Karpas-422 (cell line): ENCODE measurements at regions not wholly inside any gene's neighbourhood (a gene's known extent, or its start where the extent isn't known, plus 50 kb on each side); places are given as distances from the start of the nearest gene placed in this dataset.

Source experiments
- DNase-seq: peaks from one replicate; pipeline ENCODE4 v3.0.0-alpha.2; 2015
- H2AFZ ChIP-seq: fragments of 200-600 bp; sonication (generic); 2 replicates; pipeline ENCODE4 v1.6.1; 2014; ENCODE audit warnings: antibody characterized with exemption, low read length, mixed read lengths
- H3K27ac ChIP-seq: fragments of 200-600 bp; sonication (generic); 2 replicates; pipeline ENCODE4 v1.5.1; 2014; ENCODE audit warnings: mild to moderate bottlenecking, low read length, moderate library complexity
- H3K27me3 ChIP-seq: fragments of 200-600 bp; sonication (generic); 2 replicates; pipeline ENCODE4 v1.6.1; 2014; ENCODE audit warnings: low read length, mixed read lengths
- H3K36me3 ChIP-seq: fragments of 200-600 bp; sonication (generic); 2 replicates; pipeline ENCODE4 v1.6.1; 2014; ENCODE audit warnings: low read length, mixed read lengths; ENCODE audit not compliant: insufficient read depth
- H3K4me1 ChIP-seq: fragments of 200-600 bp; sonication (generic); 2 replicates; pipeline ENCODE4 v1.6.1; 2014; ENCODE audit warnings: mild to moderate bottlenecking, low read length, mixed read lengths
- H3K4me2 ChIP-seq: fragments of 200-600 bp; sonication (generic); 2 replicates; pipeline ENCODE4 v1.6.1; 2014; ENCODE audit warnings: low read length, low read depth, mild to moderate bottlenecking; ENCODE audit not compliant: poor library complexity, severe bottlenecking
- H3K4me3 ChIP-seq: fragments of 200-600 bp; sonication (generic); 2 replicates; pipeline ENCODE4 v1.5.1; 2014; ENCODE audit warnings: mild to moderate bottlenecking, antibody characterized with exemption, low read length, mixed read lengths
- H3K79me2 ChIP-seq: fragments of 200-600 bp; sonication (generic); 2 replicates; pipeline ENCODE4 v1.6.1; 2014; ENCODE audit warnings: mild to moderate bottlenecking, low read length, mixed read lengths
- H3K9ac ChIP-seq: fragments of 200-600 bp; sonication (generic); 2 replicates; pipeline ENCODE4 v1.6.0; 2014; ENCODE audit warnings: low read length
- H3K9me2 ChIP-seq: fragments of 200-600 bp; sonication (generic), shearing (Covaris generic); replicated peaks from 2 replicates; pipeline ENCODE4 v1.6.0; 2014; ENCODE audit warnings: mild to moderate bottlenecking, low read length, moderate library complexity; ENCODE audit not compliant: insufficient read depth
- H3K9me3 ChIP-seq: fragments of 300-700, 200-600 bp; sonication (generic); 2 replicates; pipeline ENCODE4 v1.6.1; 2014; ENCODE audit warnings: low read length, mixed read lengths
- H4K20me1 ChIP-seq: fragments of 200-600 bp; sonication (generic); 2 replicates; pipeline ENCODE4 v1.6.1; 2014; ENCODE audit warnings: mild to moderate bottlenecking, antibody characterized with exemption, low read length, low read depth; ENCODE audit not compliant: insufficient read depth

DNA sequence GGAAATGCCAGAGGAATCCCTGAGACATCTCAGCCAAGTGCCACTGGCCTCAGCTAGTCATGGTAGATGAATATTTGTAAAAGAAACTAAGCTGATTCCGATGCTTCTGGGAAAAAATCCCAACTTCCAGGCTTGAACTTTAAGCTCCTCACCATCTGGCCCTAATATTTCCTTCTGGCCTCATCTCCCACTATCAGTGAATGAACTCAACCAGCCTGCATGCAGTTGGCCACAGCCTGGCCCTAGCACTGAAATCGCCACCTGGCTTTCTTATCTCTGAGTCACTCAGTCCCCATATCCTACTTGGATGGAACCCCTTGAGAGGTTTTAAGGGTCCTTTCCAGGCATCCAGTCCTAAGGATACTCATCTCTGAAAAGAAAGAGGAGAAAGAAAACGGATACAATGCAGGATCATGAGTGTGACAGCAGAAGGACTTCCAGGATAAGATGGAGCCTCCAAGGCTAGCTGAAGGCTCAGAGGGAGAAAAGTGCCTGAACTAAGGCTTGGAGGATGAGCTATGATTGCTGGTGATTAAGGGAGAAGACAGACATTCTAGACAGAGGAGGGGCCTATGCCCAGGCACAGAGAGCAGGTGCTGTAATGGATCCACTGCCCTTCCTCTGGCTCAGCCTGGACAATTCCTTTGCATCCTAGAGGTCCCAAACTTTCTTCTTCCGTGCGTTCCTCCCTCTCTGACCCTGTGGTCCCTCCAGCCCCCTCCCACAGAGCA, 141.5 kb upstream of the MYCN start:
- Histone ChIP-seq H3K4me3 (no peak overlapping the region), H2AFZ (no peak overlapping the region), H3K9ac (no peak overlapping the region), H3K4me2 (no peak overlapping the region), H3K9me3 (no peaks in the 10 kb centered on the region), H3K79me2 (no peaks in the 10 kb centered on the region), H3K27me3 (no peaks in the 10 kb centered on the region), H4K20me1 (no peaks in the 10 kb centered on the region), H3K27ac (no peak overlapping the region), H3K9me2 (no peaks in the 10 kb centered on the region), H3K4me1 (no peaks in the 10 kb centered on the region), H3K36me3 (no peaks in the 10 kb centered on the region)
- DNase-seq: no peak

DNA sequence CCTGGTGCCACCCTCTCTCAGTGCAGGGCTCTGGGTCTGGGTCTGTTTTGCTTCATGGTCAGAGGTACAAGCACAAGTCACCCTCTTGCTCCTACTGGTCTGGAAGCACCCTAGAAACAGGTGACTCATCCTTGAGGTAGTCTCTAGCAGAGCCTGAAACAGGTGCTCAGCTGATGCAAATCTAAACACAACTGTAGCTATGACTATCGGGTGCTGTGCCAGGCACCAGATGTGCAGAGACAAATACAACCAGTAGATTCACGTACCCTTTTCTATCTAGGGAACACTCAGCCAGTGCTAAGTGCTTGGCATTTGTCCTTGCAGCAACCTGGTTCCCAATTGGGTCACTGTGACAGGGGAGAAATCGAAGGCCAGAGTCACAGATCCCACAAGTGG, 140.9 kb upstream of the MYCN start:
- Histone ChIP-seq H2AFZ (no peak overlapping the region), H3K4me1 (no peaks in the 10 kb centered on the region), H3K79me2 (no peaks in the 10 kb centered on the region), H3K4me3 (no peak overlapping the region), H3K9me3 (no peaks in the 10 kb centered on the region), H3K4me2 (no peak overlapping the region), H4K20me1 (no peaks in the 10 kb centered on the region), H3K9ac (no peak overlapping the region), H3K27me3 (no peaks in the 10 kb centered on the region), H3K27ac (no peak overlapping the region), H3K36me3 (no peaks in the 10 kb centered on the region), H3K9me2 (no peaks in the 10 kb centered on the region)
- peak; percentile 40 for DNase-seq

DNA sequence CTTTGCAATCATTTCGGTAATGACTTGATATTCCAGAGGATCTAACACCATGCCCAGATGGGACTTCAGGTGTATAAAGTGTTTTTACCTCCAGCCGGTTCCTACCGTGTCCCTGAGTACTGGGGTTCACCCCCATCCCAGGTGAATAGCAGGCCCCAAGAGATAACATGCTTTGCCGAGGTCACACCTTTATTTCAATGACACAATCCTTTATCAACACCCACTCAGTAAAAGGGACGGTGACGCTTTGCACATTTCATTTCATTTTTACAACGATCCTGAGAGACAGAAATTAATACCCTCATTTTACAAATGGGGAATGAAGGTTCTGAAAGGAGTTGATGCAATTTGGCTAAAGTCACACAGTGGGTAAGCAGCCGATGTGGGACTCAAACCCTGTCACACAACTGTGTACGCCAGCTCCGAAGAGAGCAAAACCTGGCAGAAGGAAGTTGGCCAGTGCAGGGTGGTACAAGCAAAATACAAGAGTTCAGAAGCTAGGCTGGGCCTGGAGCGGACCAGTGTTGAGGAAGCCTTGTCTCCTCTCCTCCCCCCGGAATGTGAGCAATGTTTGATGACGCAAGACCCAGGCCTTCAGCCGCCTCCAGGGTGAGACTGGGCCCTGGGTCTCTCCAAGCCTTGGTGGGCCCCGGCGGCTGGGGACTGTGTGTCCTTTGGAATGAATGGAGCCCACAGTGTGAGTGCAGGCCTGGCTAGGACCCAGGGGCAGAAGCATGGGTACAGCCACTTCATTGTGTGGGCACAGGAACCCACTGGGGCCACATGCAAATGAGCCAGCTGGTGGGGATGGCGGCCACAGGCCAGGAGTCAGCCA, 139.6 kb upstream of the MYCN start:
- no peak overlapping the region for H2AFZ ChIP-seq
- no peaks in the 10 kb centered on the region for H3K4me1 ChIP-seq
- DNase-seq: no peak
- H3K79me2 ChIP-seq: no peaks in the 10 kb centered on the region
- H3K4me2 ChIP-seq: no peak overlapping the region
- no peaks in the 10 kb centered on the region for H3K36me3 ChIP-seq
- no peaks in the 10 kb centered on the region for H3K9me3 ChIP-seq
- no peaks in the 10 kb centered on the region for H3K9me2 ChIP-seq
- no peak overlapping the region for H3K9ac ChIP-seq
- H3K27ac ChIP-seq: no peak overlapping the region
- no peaks in the 10 kb centered on the region for H3K27me3 ChIP-seq
- no peaks in the 10 kb centered on the region for H4K20me1 ChIP-seq
- no peak overlapping the region for H3K4me3 ChIP-seq

DNA sequence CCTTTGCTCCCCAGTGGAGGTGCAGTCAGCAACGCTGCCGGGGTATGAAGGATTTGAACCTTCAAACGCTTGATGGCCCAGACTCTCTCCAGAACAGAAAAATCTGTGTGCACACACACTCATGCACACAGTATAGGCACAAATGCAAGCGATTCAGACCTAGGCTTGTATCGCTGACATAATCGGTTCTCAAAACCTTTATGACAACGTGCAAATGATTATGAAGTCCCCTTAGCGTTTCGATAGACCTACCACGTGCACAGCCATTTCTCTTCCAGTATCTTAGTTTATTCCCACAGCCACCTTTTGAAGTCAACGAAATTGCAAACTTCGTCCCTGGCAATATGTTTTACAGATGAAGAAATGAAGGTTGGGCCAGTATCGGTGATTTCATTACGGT, 138.9 kb upstream of the MYCN start:
- no peaks in the 10 kb centered on the region for H3K79me2 ChIP-seq
- no peak overlapping the region for H2AFZ ChIP-seq
- H3K27me3 ChIP-seq: no peaks in the 10 kb centered on the region
- no peak overlapping the region for H3K4me3 ChIP-seq
- no peak overlapping the region for H3K27ac ChIP-seq
- no peak for DNase-seq
- no peaks in the 10 kb centered on the region for H3K4me1 ChIP-seq
- H3K9me3 ChIP-seq: no peaks in the 10 kb centered on the region
- H4K20me1 ChIP-seq: no peaks in the 10 kb centered on the region
- H3K36me3 ChIP-seq: no peaks in the 10 kb centered on the region
- H3K4me2 ChIP-seq: no peak overlapping the region
- H3K9me2 ChIP-seq: no peaks in the 10 kb centered on the region
- no peak overlapping the region for H3K9ac ChIP-seq

DNA sequence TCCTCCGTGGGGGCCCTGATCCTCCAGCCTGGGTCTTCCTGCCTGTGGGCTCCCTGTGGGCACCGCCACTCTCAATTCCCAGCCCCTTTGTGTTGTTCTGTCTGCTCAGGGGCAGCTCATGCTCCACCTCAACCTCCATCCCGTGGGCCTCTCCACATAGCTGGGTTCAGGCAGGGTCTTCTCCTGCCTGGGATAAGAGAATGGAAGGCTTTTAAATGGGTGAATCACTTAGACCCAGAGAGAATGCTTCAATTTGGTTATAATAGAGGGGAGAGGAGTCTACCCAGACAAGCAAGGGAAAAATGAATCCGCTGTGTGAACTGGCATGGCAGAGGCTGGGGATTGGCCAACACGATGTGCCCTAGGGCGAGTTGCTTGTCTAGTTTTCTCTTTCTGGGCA, 138.4 kb upstream of the MYCN start:
- Histone ChIP-seq H3K4me1 (no peaks in the 10 kb centered on the region), H3K4me3 (no peak overlapping the region), H3K9ac (no peak overlapping the region), H3K79me2 (no peaks in the 10 kb centered on the region), H3K27me3 (no peaks in the 10 kb centered on the region), H3K9me2 (no peaks in the 10 kb centered on the region), H3K27ac (no peak overlapping the region), H2AFZ (no peak overlapping the region), H3K9me3 (no peaks in the 10 kb centered on the region), H3K36me3 (no peaks in the 10 kb centered on the region), H3K4me2 (no peak overlapping the region), H4K20me1 (no peaks in the 10 kb centered on the region)
- DNase-seq: no peak

DNA sequence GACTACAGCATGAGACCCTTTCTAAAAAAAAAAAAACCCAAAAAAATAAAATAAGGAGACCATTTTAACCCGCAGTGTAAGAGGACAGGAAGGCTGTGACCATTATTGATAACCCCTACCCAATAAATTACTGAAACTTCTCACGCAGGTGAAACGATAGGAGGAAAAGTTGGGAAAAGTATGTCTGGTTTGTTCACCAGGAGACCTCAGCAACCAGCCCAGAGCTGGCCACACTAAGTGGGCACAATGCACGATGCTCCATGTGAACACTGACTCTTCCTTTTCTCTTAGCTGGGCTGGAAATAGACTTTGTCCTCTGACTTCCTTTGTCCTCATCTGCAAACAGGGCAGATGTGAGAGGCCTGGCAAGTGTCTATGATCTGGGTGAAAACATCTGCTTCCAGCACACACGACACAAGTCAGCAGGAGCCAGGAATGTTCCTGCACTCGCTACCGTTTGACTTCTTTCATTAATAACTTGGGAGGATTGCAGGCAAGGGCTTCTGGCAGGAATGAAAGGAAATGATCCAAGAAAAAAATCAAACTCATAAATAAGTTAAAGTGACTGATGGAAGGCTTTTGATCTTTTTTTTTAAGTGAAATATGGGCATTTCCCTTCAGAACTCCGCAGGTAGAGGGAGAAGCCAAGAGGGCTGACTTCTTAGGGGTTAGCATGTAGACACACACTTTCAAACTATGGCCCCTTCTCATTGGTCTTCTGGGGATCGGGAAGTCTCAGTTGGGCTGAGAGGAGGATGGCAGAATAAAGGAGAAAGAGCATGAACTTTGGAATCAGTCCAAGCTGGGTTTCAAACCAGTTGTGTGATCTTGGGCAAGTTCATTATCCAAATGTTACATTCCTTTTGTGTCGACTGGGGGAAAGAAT, 137.4 kb upstream of the MYCN start:
- Histone ChIP-seq H3K4me2 (no peak overlapping the region), H3K27me3 (no peaks in the 10 kb centered on the region), H3K79me2 (no peaks in the 10 kb centered on the region), H3K9me2 (no peaks in the 10 kb centered on the region), H3K4me1 (no peaks in the 10 kb centered on the region), H3K36me3 (no peaks in the 10 kb centered on the region), H3K9me3 (no peaks in the 10 kb centered on the region), H2AFZ (no peak overlapping the region), H3K4me3 (no peak overlapping the region), H4K20me1 (no peaks in the 10 kb centered on the region), H3K9ac (no peak overlapping the region), H3K27ac (no peak overlapping the region)
- DNase-seq: no peak

DNA sequence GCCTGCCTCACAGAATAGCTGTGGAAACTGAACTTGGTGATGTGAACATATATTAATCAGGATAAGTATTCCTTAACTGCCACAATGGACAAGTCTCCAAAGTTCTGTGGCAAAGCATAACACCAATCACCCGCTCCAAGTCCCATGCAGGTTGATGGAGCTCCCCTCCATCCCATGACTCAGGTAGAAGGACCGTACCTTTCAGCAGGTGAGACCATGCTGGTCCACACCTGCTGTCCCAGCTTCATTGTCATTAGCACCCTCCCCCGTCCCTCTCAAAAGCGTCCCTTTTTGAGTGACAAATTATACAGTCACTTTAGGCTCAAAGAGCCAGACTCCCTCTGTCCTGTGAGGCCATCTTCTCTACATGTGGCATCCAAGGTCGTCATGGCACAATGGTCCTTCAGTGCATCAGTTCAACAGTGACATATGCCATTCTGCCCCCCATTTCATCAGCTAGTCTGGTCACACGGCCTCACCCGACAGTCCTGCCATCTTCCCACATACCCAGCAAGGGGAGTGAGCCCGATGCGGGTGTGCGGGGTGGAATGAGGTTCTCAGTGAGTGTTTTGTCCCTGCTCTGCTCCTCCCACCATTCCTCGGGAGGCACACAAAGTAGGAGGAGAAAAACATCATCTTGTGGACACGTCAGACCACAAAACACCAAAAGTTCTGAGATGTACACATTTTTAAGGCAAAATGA, 136.7 kb upstream of the MYCN start:
- Histone ChIP-seq H3K79me2 (no peaks in the 10 kb centered on the region), H3K9me2 (no peaks in the 10 kb centered on the region), H3K9me3 (no peaks in the 10 kb centered on the region), H3K4me2 (no peak overlapping the region), H3K9ac (no peak overlapping the region), H3K4me1 (no peaks in the 10 kb centered on the region), H4K20me1 (no peaks in the 10 kb centered on the region), H3K27ac (no peak overlapping the region), H2AFZ (no peak overlapping the region), H3K4me3 (no peak overlapping the region), H3K36me3 (no peaks in the 10 kb centered on the region), H3K27me3 (no peaks in the 10 kb centered on the region)
- no peak for DNase-seq
